Right lobe of liver (tissue), 6 donors: ENCODE measurements at regions not wholly inside any gene's neighbourhood (a gene's known extent, or its start where the extent isn't known, plus 50 kb on each side); places are given as distances from the start of the nearest gene placed in this dataset.

Experiments
- ATAC-seq, 4 donors: fragments of 200-7000 bp; cut with Tn5 transposase; one replicate each; pipeline ENCODE4 v1.9.1; 2020; ENCODE audit warnings: mild to moderate bottlenecking in 4 of 4, moderate library complexity in 4 of 4
- DNase-seq, 3 donors: peaks; one replicate each; pipeline ENCODE4 v3.0.0-alpha.2; 2020
- H3K27ac ChIP-seq, 3 donors: fragments of 200-600 bp; one replicate each; pipeline ENCODE4 v1.8.0; 2022
- H3K27me3 ChIP-seq, 2 donors: fragments of 200-600 bp; one replicate each; pipeline ENCODE4 v1.8.0; 2022
- H3K36me3 ChIP-seq, 4 donors: fragments of 200-600 bp; sonication (generic) in 1 of 4; one replicate each; pipeline versions ENCODE4 v1.5.1 to v1.8.0; 2017 to 2022; ENCODE audit warnings: control low read depth in 1 of 4
- H3K4me1 ChIP-seq, 4 donors: fragments of 200-600 bp; sonication (generic) in 1 of 4; one replicate each; pipeline versions ENCODE4 v1.5.1 to v1.8.0; 2017 to 2022; ENCODE audit warnings: control low read depth in 1 of 4
- H3K4me3 ChIP-seq, 3 donors: fragments of 200-600 bp; one replicate each; pipeline ENCODE4 v1.8.0; 2022
- H3K9me3 ChIP-seq, 4 donors: fragments of 200-600 bp; sonication (generic) in 1 of 4; one replicate each; pipeline versions ENCODE4 v1.5.1 to v1.8.0; 2017 to 2022; ENCODE audit warnings: control low read depth in 1 of 4
- POLR2A ChIP-seq: fragments of 450-650 bp; IDR thresholded peaks from one replicate; pipeline ENCODE4 v1.6.1; 2017; ENCODE audit warnings: antibody characterized with exemption, mild to moderate bottlenecking
- WGBS: methylation state at CpG from one replicate; pipeline ENCODE4 v1.1.6; 2018; ENCODE audit warnings: low coverage, low lambda C conversion rate; ENCODE audit not compliant: insufficient coverage; ENCODE audit errors: missing lambda C conversion rate; 5-methylcytosine and 5-hydroxymethylcytosine counted together
- intact Hi-C, 2 donors: fragments of 100-400 bp; cut with DNase I; formaldehyde crosslinking; loops; one replicate each; pipeline versions ENCODE4 v1.11.2 to v1.14.1; 2022
- TF ChIP-seq, protein P1 (sequence below), 4 donors: fragments of 200-600 bp in 3 of 4; fragments of 450-650 bp in 1 of 4; IDR thresholded peaks; one replicate each; pipeline versions ENCODE4 v1.5.1 to v1.8.0; 2016 to 2022; ENCODE audit warnings: antibody characterized with exemption in 4 of 4, mild to moderate bottlenecking in 2 of 4
- donor health status: DM: no; HTN: yes; CAD: no.
- donor health status: DM: no; HTN: no; CAD: no.
- donor health status: DM: no; HTN: no; CAD: no.
- donor health status: DM: no; HTN: yes; CAD: no.
- donor health status: DM: no; HTN: yes; CAD: no.

DNA sequence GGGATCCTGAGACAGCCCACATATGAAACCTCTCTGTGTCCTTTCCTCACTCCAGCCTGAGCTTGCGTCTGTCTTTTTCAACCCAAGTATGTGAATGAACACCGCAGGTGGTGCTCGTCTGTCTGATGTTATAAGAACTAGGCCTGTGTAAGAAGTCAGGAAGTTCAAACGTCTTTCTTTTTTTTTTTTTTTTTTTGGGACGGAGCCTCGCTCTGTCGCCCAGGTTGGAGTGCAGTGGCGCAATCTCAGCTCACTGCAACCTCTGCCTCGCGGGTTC lies 92.3 kb downstream of the ANKRD10 start:
- intact Hi-C loops = no loop called here
- no peak for ATAC-seq
- Histone ChIP-seq H3K36me3 (no peaks in the 10 kb centered on the region), H3K4me3 (no peak overlapping the region), H3K9me3 (peaks cover 0 to 2% (median 0%) of the 10 kb centered on the region in 4 donors), H3K27me3 (no peaks in the 10 kb centered on the region), H3K27ac (no peak overlapping the region), H3K4me1 (no peaks in the 10 kb centered on the region)
- 85% methylated on average over 4 of the region's 10 CpGs for WGBS
- no peak for DNase-seq
- TF ChIP-seq, protein P1, sequence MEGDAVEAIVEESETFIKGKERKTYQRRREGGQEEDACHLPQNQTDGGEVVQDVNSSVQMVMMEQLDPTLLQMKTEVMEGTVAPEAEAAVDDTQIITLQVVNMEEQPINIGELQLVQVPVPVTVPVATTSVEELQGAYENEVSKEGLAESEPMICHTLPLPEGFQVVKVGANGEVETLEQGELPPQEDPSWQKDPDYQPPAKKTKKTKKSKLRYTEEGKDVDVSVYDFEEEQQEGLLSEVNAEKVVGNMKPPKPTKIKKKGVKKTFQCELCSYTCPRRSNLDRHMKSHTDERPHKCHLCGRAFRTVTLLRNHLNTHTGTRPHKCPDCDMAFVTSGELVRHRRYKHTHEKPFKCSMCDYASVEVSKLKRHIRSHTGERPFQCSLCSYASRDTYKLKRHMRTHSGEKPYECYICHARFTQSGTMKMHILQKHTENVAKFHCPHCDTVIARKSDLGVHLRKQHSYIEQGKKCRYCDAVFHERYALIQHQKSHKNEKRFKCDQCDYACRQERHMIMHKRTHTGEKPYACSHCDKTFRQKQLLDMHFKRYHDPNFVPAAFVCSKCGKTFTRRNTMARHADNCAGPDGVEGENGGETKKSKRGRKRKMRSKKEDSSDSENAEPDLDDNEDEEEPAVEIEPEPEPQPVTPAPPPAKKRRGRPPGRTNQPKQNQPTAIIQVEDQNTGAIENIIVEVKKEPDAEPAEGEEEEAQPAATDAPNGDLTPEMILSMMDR (IDR thresholded peaks at IDR 0.05) = no peak
- TF ChIP-seq POLR2A = no peak

DNA sequence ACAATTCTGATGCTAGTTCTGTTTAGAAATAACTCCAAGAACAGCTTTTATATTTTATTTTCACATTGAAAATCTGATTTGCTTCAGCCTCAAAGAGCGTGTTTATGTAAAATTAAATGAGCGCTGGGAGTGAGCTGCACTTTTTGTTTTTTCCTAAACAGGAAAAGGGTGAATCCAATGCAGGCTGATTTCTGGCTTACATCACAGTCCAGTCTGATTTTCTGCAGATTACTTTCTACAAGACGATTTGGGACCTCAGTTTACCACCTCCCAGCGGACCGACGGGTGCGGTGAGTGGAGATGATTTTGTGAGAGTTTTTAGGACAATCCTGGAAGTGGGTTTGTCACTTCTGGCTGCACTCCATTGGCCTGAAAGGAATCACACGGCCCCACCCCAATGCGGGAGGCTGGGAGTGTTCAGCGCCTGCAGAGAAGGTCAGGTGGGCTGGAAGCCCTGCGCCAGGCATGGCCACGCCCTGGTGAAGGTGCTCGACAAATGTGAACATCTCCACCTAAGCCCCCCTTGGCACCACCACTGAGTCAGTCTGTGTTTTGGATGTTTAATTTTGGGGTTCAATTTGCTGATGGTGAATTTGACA lies 90.1 kb downstream of the ANKRD10 start:
- Histone ChIP-seq H3K4me3 (no peak overlapping the region), H3K27me3 (no peaks in the 10 kb centered on the region), H3K9me3 (no peaks in the 10 kb centered on the region), H3K27ac (no peak overlapping the region), H3K4me1 (no peaks in the 10 kb centered on the region), H3K36me3 (no peaks in the 10 kb centered on the region)
- no peak for TF ChIP-seq POLR2A
- TF ChIP-seq, protein P1 (IDR thresholded peaks at IDR 0.05) = no peak
- ATAC-seq (no peak), DNase-seq (no peak)
- intact Hi-C loops = no loop called here
- WGBS = 62% methylated on average over 7 of the region's 13 CpGs

DNA sequence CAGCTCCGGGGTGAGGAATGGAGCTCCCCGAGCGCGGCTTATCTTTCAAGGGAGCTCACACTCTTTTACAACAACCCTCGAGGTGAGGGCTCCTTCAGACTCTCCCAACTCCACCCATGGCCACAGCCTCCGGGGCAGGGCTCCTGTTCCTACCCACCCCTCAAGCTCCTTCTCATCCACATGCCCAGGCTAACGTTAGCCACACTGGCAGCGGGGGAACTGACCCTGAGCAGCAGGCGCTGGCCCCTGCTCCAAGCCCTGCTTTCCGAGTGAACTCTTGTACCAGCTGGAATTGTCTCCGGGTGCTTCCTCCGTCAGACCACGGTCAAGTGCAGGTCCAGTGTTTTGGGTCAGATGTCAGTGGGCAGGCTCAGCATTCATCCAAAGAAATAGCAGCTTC lies 89.4 kb downstream of the ANKRD10 start:
- Histone ChIP-seq H3K9me3 (no peaks in the 10 kb centered on the region), H3K4me3 (no peak overlapping the region), H3K27ac (no peak overlapping the region), H3K27me3 (no peaks in the 10 kb centered on the region), H3K36me3 (no peaks in the 10 kb centered on the region), H3K4me1 (no peaks in the 10 kb centered on the region)
- intact Hi-C loops = no loop called here
- no peak for DNase-seq
- TF ChIP-seq, protein P1 (IDR thresholded peaks at IDR 0.05) = no peak
- TF ChIP-seq POLR2A = no peak
- no peak for ATAC-seq
- 48% methylated on average over 5 of the region's 13 CpGs for WGBS

DNA sequence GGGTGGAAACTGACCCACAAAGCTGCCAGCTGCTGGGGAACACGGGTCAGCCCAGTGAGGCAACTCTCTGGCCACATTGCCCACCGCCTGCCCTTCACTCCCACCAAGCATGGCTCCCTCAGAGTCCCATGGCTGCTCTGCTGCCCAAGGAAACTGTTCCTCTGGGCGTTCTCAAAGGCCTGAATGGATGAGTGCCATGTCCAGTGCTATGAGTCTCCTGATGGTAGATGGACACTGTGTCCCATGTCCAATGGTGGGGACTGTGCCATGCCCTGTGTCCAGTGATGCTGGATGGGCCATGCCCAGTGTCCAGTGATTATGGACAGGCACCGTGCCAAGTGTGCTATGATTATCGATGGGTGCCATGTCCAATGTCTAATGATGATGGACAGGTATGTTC lies 88.8 kb downstream of the ANKRD10 start:
- Histone ChIP-seq H3K9me3 (no peaks in the 10 kb centered on the region), H3K27me3 (no peaks in the 10 kb centered on the region), H3K4me1 (no peaks in the 10 kb centered on the region), H3K4me3 (no peak overlapping the region), H3K27ac (no peak overlapping the region), H3K36me3 (no peaks in the 10 kb centered on the region)
- no CpG with 5 or more reads among the region's 5 CpGs for WGBS
- TF ChIP-seq, protein P1 (IDR thresholded peaks at IDR 0.05) = no peak
- TF ChIP-seq POLR2A = no peak
- ATAC-seq (no peak), DNase-seq (no peak)
- intact Hi-C loops = no loop called here
